ENCODE measurements at regions not wholly inside any gene's neighbourhood (a gene's known extent, or its start where the extent isn't known, plus 50 kb on each side); places are given as distances from the start of the nearest gene placed in this dataset.

DNA sequence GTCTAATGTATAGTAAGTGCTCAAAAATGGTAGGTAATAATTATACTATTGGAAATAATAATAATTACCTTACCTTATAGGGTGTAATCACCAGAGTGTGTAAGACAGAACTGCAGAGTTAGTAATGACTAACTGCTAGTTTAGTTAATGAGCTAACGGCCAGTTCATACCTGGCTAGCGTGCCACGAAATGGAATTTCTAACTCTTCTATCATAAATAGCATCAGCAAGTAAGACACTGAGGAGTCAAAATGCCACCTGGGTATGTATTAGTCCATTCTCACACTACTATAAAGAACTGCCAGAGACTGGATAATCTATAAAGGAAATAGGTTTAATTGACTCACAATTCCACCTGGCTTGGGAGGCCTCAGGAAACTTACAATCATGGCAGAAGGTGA is 63.4 kb upstream of the CEP85L start:
- TF ChIP-seq EGR1 (IDR thresholded peaks at IDR 0.05) (no peak), ZBTB7A (IDR thresholded peaks at IDR 0.05; ENCODE audit: low read depth) (no peak), CREB1 (IDR thresholded peaks at IDR 0.05; ENCODE audit: low read depth) (no peak), TCF12 (IDR thresholded peaks at IDR 0.05; ENCODE audit: low read depth) (no peak), EP300 (IDR thresholded peaks at IDR 0.05; ENCODE audit: borderline replicate concordance) (no peak), CEBPB (IDR thresholded peaks at IDR 0.05) (no peak), USF1 (IDR thresholded peaks at IDR 0.05) (no peak), TEAD4 (IDR thresholded peaks at IDR 0.05) (no peak), FOXM1 (IDR thresholded peaks at IDR 0.05; ENCODE audit: borderline replicate concordance, low read depth) (no peak), YY1 (IDR thresholded peaks at IDR 0.05; ENCODE audit: low read depth) (no peak), NFIC (IDR thresholded peaks at IDR 0.05) (no peak)
- TF ChIP-seq, protein P1, sequence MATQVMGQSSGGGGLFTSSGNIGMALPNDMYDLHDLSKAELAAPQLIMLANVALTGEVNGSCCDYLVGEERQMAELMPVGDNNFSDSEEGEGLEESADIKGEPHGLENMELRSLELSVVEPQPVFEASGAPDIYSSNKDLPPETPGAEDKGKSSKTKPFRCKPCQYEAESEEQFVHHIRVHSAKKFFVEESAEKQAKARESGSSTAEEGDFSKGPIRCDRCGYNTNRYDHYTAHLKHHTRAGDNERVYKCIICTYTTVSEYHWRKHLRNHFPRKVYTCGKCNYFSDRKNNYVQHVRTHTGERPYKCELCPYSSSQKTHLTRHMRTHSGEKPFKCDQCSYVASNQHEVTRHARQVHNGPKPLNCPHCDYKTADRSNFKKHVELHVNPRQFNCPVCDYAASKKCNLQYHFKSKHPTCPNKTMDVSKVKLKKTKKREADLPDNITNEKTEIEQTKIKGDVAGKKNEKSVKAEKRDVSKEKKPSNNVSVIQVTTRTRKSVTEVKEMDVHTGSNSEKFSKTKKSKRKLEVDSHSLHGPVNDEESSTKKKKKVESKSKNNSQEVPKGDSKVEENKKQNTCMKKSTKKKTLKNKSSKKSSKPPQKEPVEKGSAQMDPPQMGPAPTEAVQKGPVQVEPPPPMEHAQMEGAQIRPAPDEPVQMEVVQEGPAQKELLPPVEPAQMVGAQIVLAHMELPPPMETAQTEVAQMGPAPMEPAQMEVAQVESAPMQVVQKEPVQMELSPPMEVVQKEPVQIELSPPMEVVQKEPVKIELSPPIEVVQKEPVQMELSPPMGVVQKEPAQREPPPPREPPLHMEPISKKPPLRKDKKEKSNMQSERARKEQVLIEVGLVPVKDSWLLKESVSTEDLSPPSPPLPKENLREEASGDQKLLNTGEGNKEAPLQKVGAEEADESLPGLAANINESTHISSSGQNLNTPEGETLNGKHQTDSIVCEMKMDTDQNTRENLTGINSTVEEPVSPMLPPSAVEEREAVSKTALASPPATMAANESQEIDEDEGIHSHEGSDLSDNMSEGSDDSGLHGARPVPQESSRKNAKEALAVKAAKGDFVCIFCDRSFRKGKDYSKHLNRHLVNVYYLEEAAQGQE (IDR thresholded peaks at IDR 0.05; ENCODE audit: low read depth) = no peak
- TF ChIP-seq, protein P2, sequence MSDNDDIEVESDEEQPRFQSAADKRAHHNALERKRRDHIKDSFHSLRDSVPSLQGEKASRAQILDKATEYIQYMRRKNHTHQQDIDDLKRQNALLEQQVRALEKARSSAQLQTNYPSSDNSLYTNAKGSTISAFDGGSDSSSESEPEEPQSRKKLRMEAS (IDR thresholded peaks at IDR 0.05) = no peak

DNA sequence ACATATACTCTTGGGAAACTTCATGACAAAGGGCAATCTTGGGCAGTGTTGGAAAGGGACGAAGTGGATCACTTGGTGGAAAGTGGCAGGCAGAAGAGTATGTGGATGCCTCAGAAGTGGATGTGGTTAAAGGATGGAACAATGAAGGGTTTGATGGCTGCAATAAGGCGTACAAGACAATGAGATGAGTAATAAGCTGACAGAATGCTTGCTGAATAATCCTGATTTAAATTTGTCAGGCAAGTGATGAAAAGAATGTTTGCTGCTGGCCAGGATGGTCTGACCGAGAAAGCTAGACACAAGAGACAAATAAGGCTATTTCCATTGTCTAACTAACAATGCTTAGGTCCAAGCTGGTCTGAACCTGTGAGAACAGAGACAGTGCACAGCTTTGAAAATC is 61.6 kb upstream of the CEP85L start:
- TF ChIP-seq, protein P2 (IDR thresholded peaks at IDR 0.05) = no peak
- TF ChIP-seq CREB1 (IDR thresholded peaks at IDR 0.05; ENCODE audit: low read depth) (no peak), ZBTB7A (IDR thresholded peaks at IDR 0.05; ENCODE audit: low read depth) (no peak), EP300 (IDR thresholded peaks at IDR 0.05; ENCODE audit: borderline replicate concordance) (no peak), TAF1 (IDR thresholded peaks at IDR 0.05; ENCODE audit: low read depth) (no peak)
- TF ChIP-seq, protein P1 (IDR thresholded peaks at IDR 0.05; ENCODE audit: low read depth) = no peak

GRCh38 chr6:118710616-118711015 is 59.2 kb upstream of the CEP85L start:
- TF ChIP-seq TAF1 (IDR thresholded peaks at IDR 0.05; ENCODE audit: low read depth) (no peak), TEAD4 (IDR thresholded peaks at IDR 0.05) (no peak), CREB1 (IDR thresholded peaks at IDR 0.05; ENCODE audit: low read depth) (no peak), TCF12 (IDR thresholded peaks at IDR 0.05; ENCODE audit: low read depth) (no peak), USF1 (IDR thresholded peaks at IDR 0.05) (no peak), EGR1 (IDR thresholded peaks at IDR 0.05) (no peak), YY1 (IDR thresholded peaks at IDR 0.05; ENCODE audit: low read depth) (no peak), RAD21 (IDR thresholded peaks at IDR 0.05; ENCODE audit: low read depth) (no peak), CEBPB (IDR thresholded peaks at IDR 0.05) (no peak), FOXM1 (IDR thresholded peaks at IDR 0.05; ENCODE audit: borderline replicate concordance, low read depth) (no peak), EP300 (IDR thresholded peaks at IDR 0.05; ENCODE audit: borderline replicate concordance) (no peak), ZBTB7A (IDR thresholded peaks at IDR 0.05; ENCODE audit: low read depth) (no peak), NFIC (IDR thresholded peaks at IDR 0.05) (no peak)
- TF ChIP-seq, protein P2 (IDR thresholded peaks at IDR 0.05) = no peak
- TF ChIP-seq, protein P1 (IDR thresholded peaks at IDR 0.05; ENCODE audit: low read depth) = no peak

DNA sequence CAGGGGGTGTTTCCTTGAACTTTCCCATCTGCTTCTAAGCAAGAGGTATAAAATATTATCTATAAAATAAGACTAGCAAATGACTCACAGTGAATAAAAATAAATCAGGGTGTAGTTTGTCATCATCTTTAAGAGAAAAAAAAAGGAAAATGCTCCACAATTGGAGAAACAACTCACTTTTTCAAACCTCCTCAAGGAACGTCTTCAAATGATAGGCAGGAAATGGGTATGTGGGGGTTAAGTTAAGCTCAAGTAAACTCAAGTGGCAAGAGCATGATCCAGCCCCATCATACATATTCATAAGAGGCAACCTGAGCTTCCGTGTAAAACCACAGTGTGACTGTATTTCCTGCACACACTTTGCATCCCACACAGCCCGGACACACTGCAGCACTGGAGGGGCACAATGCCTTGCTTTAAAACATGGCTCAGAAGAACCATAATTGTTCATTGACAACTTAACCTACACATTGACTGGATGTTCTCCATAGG is 58.5 kb upstream of the CEP85L start:
- TF ChIP-seq YY1 (IDR thresholded peaks at IDR 0.05; ENCODE audit: low read depth) (no peak), EGR1 (IDR thresholded peaks at IDR 0.05) (no peak), NFIC (IDR thresholded peaks at IDR 0.05) (no peak)

GRCh38 chr6:118708744-118709143 is 57.4 kb upstream of the CEP85L start:
- TF ChIP-seq, protein P1 (IDR thresholded peaks at IDR 0.05; ENCODE audit: low read depth) = no peak
- TF ChIP-seq TCF12 (IDR thresholded peaks at IDR 0.05; ENCODE audit: low read depth) (no peak), EP300 (IDR thresholded peaks at IDR 0.05; ENCODE audit: borderline replicate concordance) (no peak), TEAD4 (IDR thresholded peaks at IDR 0.05) (no peak)

All from Ishikawa (cell line).